Endodermal cell (in vitro differentiated cells): ENCODE measurements at regions not wholly inside any gene's neighbourhood (a gene's known extent, or its start where the extent isn't known, plus 50 kb on each side); places are given as distances from the start of the nearest gene placed in this dataset.
A peak's percentile ranks its signal among the peaks of the same experiment; 100 is the strongest.
"Not testable (repeated sequence)": the region's sequence is repeated elsewhere in the genome, so short reads cannot be mapped to it uniquely, and the experiment has no call there.

Source experiments
- DNase-seq: peaks from one replicate; pipeline ENCODE4 v3.0.0-alpha.2; 2017
- H3K27ac ChIP-seq: 2 replicates; pipeline ENCODE4 v1.5.1; 2013; ENCODE audit warnings: mild to moderate bottlenecking, low read depth, low read length, moderate library complexity
- H3K27me3 ChIP-seq: 2 replicates; pipeline ENCODE4 v1.6.1; 2013; ENCODE audit warnings: mild to moderate bottlenecking, low read length, moderate library complexity; ENCODE audit not compliant: insufficient read depth, control insufficient read depth, poor library complexity, severe bottlenecking
- H3K36me3 ChIP-seq: 2 replicates; pipeline ENCODE4 v1.7.0; 2013; ENCODE audit warnings: mild to moderate bottlenecking, low read length, moderate library complexity; ENCODE audit not compliant: control insufficient read depth, insufficient read depth
- H3K4me1 ChIP-seq: one replicate; pipeline ENCODE4 v1.7.0; 2013; ENCODE audit warnings: low read length; ENCODE audit not compliant: control insufficient read depth, insufficient read depth
- H3K4me3 ChIP-seq: 2 replicates; pipeline ENCODE4 v1.5.1; 2013; ENCODE audit warnings: mild to moderate bottlenecking, low read length, moderate library complexity
- H3K9ac ChIP-seq: 2 replicates; pipeline ENCODE4 v1.6.1; 2013; ENCODE audit warnings: mild to moderate bottlenecking, low read length, moderate library complexity; ENCODE audit not compliant: poor library complexity, severe bottlenecking; ENCODE audit errors: extremely low read depth
- H3K9me3 ChIP-seq: 2 replicates; pipeline ENCODE4 v1.6.1; 2013; ENCODE audit warnings: mild to moderate bottlenecking, low read length, moderate library complexity; ENCODE audit not compliant: control insufficient read depth
- H3K27ac Mint-ChIP-seq: 2 replicates; pipeline ENCODE4 v1.8.0; 2020; ENCODE audit warnings: mixed read lengths
- H3K27me3 Mint-ChIP-seq: 2 replicates; pipeline ENCODE4 v1.8.0; 2021; ENCODE audit warnings: mild to moderate bottlenecking, mixed read lengths; ENCODE audit not compliant: insufficient read depth
- H3K36me3 Mint-ChIP-seq: 2 replicates; pipeline ENCODE4 v1.8.0; 2020; ENCODE audit warnings: low read depth, mixed read lengths
- H3K4me1 Mint-ChIP-seq: 2 replicates; pipeline ENCODE4 v1.8.0; 2020; ENCODE audit warnings: mixed read lengths
- H3K4me3 Mint-ChIP-seq: 2 replicates; pipeline ENCODE4 v1.8.0; 2020; ENCODE audit warnings: mild to moderate bottlenecking, moderate library complexity, mixed read lengths
- H3K9me3 Mint-ChIP-seq: 2 replicates; pipeline ENCODE4 v1.8.0; 2020; ENCODE audit warnings: mild to moderate bottlenecking, mixed read lengths
- WGBS, 2 experiments: methylation state at CpG; one replicate each; pipeline versions ENCODE4 v1.1.5 to v1.1.7; 2013; ENCODE audit warnings: missing lambda C conversion rate in 2 of 2, mixed read lengths in 1 of 2; ENCODE audit not compliant: insufficient coverage in 1 of 2, insufficient read length in 1 of 2; 5-methylcytosine and 5-hydroxymethylcytosine counted together
- TF ChIP-seq, protein P1 (sequence below): fragments of 200-600 bp; sonication (generic); conservative IDR thresholded peaks from 2 replicates; pipeline ENCODE4 v1.5.0; 2021; ENCODE audit warnings: antibody characterized with exemption, mild to moderate bottlenecking

DNA sequence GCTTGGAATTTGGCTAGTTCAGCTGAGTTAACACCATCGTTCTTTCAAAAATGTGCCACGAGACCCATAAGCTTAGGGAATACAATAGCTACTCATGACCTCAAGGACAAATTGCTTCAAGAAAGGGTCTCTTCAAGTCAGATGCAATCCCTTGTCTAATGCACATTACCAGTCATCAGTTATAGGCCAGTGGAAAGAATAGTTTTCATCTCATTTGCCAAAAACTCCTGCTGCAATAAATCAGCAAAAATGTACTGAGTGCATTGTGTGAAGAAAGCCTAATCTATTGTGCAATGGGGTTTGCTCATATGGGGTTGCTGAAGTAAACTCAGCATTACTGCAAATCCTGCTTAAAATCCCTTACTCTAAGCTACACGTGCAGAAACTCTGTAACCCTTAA is 208.3 kb upstream of the NBEA start:
- TF ChIP-seq, protein P1, sequence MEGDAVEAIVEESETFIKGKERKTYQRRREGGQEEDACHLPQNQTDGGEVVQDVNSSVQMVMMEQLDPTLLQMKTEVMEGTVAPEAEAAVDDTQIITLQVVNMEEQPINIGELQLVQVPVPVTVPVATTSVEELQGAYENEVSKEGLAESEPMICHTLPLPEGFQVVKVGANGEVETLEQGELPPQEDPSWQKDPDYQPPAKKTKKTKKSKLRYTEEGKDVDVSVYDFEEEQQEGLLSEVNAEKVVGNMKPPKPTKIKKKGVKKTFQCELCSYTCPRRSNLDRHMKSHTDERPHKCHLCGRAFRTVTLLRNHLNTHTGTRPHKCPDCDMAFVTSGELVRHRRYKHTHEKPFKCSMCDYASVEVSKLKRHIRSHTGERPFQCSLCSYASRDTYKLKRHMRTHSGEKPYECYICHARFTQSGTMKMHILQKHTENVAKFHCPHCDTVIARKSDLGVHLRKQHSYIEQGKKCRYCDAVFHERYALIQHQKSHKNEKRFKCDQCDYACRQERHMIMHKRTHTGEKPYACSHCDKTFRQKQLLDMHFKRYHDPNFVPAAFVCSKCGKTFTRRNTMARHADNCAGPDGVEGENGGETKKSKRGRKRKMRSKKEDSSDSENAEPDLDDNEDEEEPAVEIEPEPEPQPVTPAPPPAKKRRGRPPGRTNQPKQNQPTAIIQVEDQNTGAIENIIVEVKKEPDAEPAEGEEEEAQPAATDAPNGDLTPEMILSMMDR = no peak
- no peaks in the 10 kb centered on the region for H3K36me3 Mint-ChIP-seq
- no peaks in the 10 kb centered on the region for H3K9me3 ChIP-seq
- no peak overlapping the region for H3K27ac Mint-ChIP-seq
- H3K9ac ChIP-seq = no peak overlapping the region
- peaks cover 7% of the 10 kb centered on the region for H3K4me1 Mint-ChIP-seq
- H3K27me3 ChIP-seq = no peaks in the 10 kb centered on the region
- no peak for DNase-seq
- no peak overlapping the region for H3K4me3 ChIP-seq
- H3K27me3 Mint-ChIP-seq = no peaks in the 10 kb centered on the region
- H3K9me3 Mint-ChIP-seq = no peaks in the 10 kb centered on the region
- H3K4me1 ChIP-seq = no peaks in the 10 kb centered on the region
- H3K27ac ChIP-seq = no peak overlapping the region
- whole genome bisulfite sequencing, 2 experiments = 83 to 88% methylated on average over 3 of the region's 3 CpGs
- H3K4me3 Mint-ChIP-seq = no peak overlapping the region
- H3K36me3 ChIP-seq = no peaks in the 10 kb centered on the region

DNA sequence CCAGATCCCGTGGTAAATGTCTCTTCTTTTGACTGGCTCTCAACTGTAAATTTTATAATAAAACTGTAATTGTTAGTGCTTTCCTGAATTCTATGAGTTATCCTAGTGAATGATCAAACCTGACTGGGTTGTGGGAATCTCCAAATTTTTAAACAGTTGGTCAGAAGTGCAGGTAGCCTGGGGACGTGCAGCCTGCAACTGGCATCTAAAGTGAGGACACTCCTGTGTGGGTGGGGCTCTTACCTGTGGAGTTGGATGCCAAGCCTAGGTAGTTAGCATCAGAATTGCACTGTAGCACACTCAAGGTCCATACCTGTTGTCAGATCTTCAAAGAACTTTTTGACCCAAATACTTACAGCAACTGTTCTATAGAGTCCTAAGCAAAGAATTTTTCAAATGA is 207.1 kb upstream of the NBEA start:
- Mint-ChIP-seq H3K4me3 (no peak overlapping the region), H3K9me3 (no peaks in the 10 kb centered on the region), H3K36me3 (no peaks in the 10 kb centered on the region), H3K4me1 (peaks cover 7% of the 10 kb centered on the region), H3K27ac (no peak overlapping the region), H3K27me3 (no peaks in the 10 kb centered on the region)
- no peaks in the 10 kb centered on the region for H3K36me3 ChIP-seq
- H3K4me1 ChIP-seq = no peaks in the 10 kb centered on the region
- DNase-seq = no peak
- H3K4me3 ChIP-seq = no peak overlapping the region
- no peaks in the 10 kb centered on the region for H3K9me3 ChIP-seq
- 71% methylated on average over 2 of the region's 2 CpGs; no CpG with 5 or more reads in 1 of the 2 experiments for WGBS, 2 experiments
- no peak overlapping the region for H3K9ac ChIP-seq
- no peak overlapping the region for H3K27ac ChIP-seq
- TF ChIP-seq, protein P1 = no peak
- no peaks in the 10 kb centered on the region for H3K27me3 ChIP-seq

DNA sequence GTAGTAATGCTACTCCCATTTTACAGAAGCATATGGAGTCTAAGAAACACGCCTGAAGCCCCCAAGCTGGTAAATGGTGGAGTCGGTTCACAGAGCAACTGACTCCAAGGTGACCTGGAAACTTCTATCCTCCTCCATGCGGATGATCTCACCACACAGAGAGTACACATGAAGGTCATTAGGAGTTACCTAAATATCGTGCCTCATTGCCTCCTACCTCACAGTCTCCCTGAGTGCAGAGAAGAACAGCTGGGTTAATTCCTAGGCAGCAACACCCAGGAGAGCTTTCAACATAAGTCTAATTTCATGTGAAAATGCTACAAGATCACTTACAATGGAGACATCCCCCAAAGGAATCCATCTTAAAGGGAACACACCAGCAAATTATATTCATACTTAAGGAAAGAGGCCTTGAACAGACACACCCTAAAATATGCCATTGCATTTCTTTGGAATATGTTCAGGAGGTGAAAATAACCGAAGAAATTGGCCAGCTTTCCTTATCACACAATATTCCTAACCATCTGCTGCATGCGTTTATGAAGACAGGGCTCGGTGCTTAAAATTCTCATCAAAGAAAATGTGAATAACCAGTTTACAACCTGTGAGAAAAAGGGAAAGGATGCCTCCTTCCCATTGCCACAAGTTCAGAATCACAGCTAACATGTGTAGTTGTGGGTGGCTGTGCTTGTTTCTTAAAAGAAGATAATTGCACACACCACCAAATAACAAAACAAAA is 203.6 kb upstream of the NBEA start:
- H3K4me1 ChIP-seq = no peaks in the 10 kb centered on the region
- 93 to 98% methylated on average over 7 of the region's 7 CpGs for WGBS, 2 experiments
- Mint-ChIP-seq H3K4me3 (no peak overlapping the region), H3K4me1 (peaks cover 3% of the 10 kb centered on the region), H3K9me3 (peaks cover 10% of the 10 kb centered on the region), H3K27me3 (no peaks in the 10 kb centered on the region), H3K36me3 (peaks cover 2% of the 10 kb centered on the region), H3K27ac (no peak overlapping the region)
- TF ChIP-seq, protein P1 = no peak
- no peak overlapping the region for H3K4me3 ChIP-seq
- DNase-seq = no peak
- H3K27me3 ChIP-seq = no peaks in the 10 kb centered on the region
- no peak overlapping the region for H3K9ac ChIP-seq
- no peaks in the 10 kb centered on the region for H3K36me3 ChIP-seq
- H3K27ac ChIP-seq = no peak overlapping the region
- H3K9me3 ChIP-seq = no peaks in the 10 kb centered on the region

DNA sequence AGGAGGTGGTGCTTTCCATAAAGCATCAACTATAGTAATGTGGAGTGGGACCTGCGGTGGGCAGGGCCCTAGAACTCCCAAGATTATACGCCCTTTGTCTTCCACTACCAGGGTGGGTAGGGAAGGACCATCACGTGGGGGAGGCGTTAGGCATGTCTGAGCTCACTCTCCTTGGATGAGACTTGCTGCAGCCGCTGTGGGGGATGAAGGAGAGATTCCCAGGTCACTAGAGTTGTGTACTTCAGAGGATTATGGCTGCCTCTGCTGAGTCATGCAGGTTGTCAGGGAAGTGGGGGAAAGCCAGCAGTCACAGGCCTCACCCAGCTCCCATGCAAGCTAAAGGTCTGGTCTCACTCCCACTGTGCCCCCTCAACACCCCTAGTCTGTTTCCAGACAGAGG is 195.0 kb upstream of the NBEA start:
- not testable (repeated sequence) for H3K27ac ChIP-seq, H3K4me3 ChIP-seq, H3K9me3 ChIP-seq, H3K36me3 ChIP-seq, H3K9ac ChIP-seq, H3K36me3 Mint-ChIP-seq, H3K4me3 Mint-ChIP-seq, H3K27me3 ChIP-seq, H3K27me3 Mint-ChIP-seq
- peaks cover 15% of the 10 kb centered on the region for H3K4me1 ChIP-seq
- WGBS, 2 experiments = 88% methylated on average over 5 of the region's 5 CpGs; no CpG with 5 or more reads in 1 of the 2 experiments
- peak overlapping the region; percentile 91 for H3K27ac Mint-ChIP-seq
- peaks cover 51% of the 10 kb centered on the region for H3K4me1 Mint-ChIP-seq
- DNase-seq = peak; percentile 56
- H3K9me3 Mint-ChIP-seq = peaks cover 41% of the 10 kb centered on the region
